Endodermal cell (in vitro differentiated cells): ENCODE measurements at regions not wholly inside any gene's neighbourhood (a gene's known extent, or its start where the extent isn't known, plus 50 kb on each side); places are given as distances from the start of the nearest gene placed in this dataset.

Experiments
- DNase-seq: peaks from one replicate; pipeline ENCODE4 v3.0.0-alpha.2; 2017
- H3K27ac ChIP-seq: 2 replicates; pipeline ENCODE4 v1.5.1; 2013; ENCODE audit warnings: mild to moderate bottlenecking, low read depth, low read length, moderate library complexity
- H3K27me3 ChIP-seq: 2 replicates; pipeline ENCODE4 v1.6.1; 2013; ENCODE audit warnings: mild to moderate bottlenecking, low read length, moderate library complexity; ENCODE audit not compliant: insufficient read depth, control insufficient read depth, poor library complexity, severe bottlenecking
- H3K36me3 ChIP-seq: 2 replicates; pipeline ENCODE4 v1.7.0; 2013; ENCODE audit warnings: mild to moderate bottlenecking, low read length, moderate library complexity; ENCODE audit not compliant: control insufficient read depth, insufficient read depth
- H3K4me1 ChIP-seq: one replicate; pipeline ENCODE4 v1.7.0; 2013; ENCODE audit warnings: low read length; ENCODE audit not compliant: control insufficient read depth, insufficient read depth
- H3K4me3 ChIP-seq: 2 replicates; pipeline ENCODE4 v1.5.1; 2013; ENCODE audit warnings: mild to moderate bottlenecking, low read length, moderate library complexity
- H3K9ac ChIP-seq: 2 replicates; pipeline ENCODE4 v1.6.1; 2013; ENCODE audit warnings: mild to moderate bottlenecking, low read length, moderate library complexity; ENCODE audit not compliant: poor library complexity, severe bottlenecking; ENCODE audit errors: extremely low read depth
- H3K9me3 ChIP-seq: 2 replicates; pipeline ENCODE4 v1.6.1; 2013; ENCODE audit warnings: mild to moderate bottlenecking, low read length, moderate library complexity; ENCODE audit not compliant: control insufficient read depth
- H3K27ac Mint-ChIP-seq: 2 replicates; pipeline ENCODE4 v1.8.0; 2020; ENCODE audit warnings: mixed read lengths
- H3K27me3 Mint-ChIP-seq: 2 replicates; pipeline ENCODE4 v1.8.0; 2021; ENCODE audit warnings: mild to moderate bottlenecking, mixed read lengths; ENCODE audit not compliant: insufficient read depth
- H3K36me3 Mint-ChIP-seq: 2 replicates; pipeline ENCODE4 v1.8.0; 2020; ENCODE audit warnings: low read depth, mixed read lengths
- H3K4me1 Mint-ChIP-seq: 2 replicates; pipeline ENCODE4 v1.8.0; 2020; ENCODE audit warnings: mixed read lengths
- H3K4me3 Mint-ChIP-seq: 2 replicates; pipeline ENCODE4 v1.8.0; 2020; ENCODE audit warnings: mild to moderate bottlenecking, moderate library complexity, mixed read lengths
- H3K9me3 Mint-ChIP-seq: 2 replicates; pipeline ENCODE4 v1.8.0; 2020; ENCODE audit warnings: mild to moderate bottlenecking, mixed read lengths
- CTCF ChIP-seq: fragments of 200-600 bp; sonication (generic); conservative IDR thresholded peaks from 2 replicates; pipeline ENCODE4 v1.5.0; 2021; ENCODE audit warnings: antibody characterized with exemption, mild to moderate bottlenecking
- WGBS, 2 experiments: methylation state at CpG; one replicate each; pipeline versions ENCODE4 v1.1.5 to v1.1.7; 2013; ENCODE audit warnings: missing lambda C conversion rate in 2 of 2, mixed read lengths in 1 of 2; ENCODE audit not compliant: insufficient coverage in 1 of 2, insufficient read length in 1 of 2; 5-methylcytosine and 5-hydroxymethylcytosine counted together

GRCh38 chr3:124636863-124637296 lies 93.4 kb upstream of the UMPS start:
- Histone ChIP-seq H3K27ac (no peak overlapping the region), H3K27me3 (no peaks in the 10 kb centered on the region)
- no peaks in the 10 kb centered on the region for H3K36me3 Mint-ChIP-seq

GRCh38 chr3:124639406-124640237 lies 90.6 kb upstream of the UMPS start:
- TF ChIP-seq CTCF: no peak
- Mint-ChIP-seq H3K27me3 (no peaks in the 10 kb centered on the region), H3K27ac (no peak overlapping the region), H3K9me3 (no peaks in the 10 kb centered on the region), H3K36me3 (no peaks in the 10 kb centered on the region), H3K4me3 (no peak overlapping the region), H3K4me1 (peaks cover 29% of the 10 kb centered on the region)
- H3K4me1 ChIP-seq: no peaks in the 10 kb centered on the region
- H3K27me3 ChIP-seq: no peaks in the 10 kb centered on the region
- no peaks in the 10 kb centered on the region for H3K9me3 ChIP-seq
- H3K36me3 ChIP-seq: no peaks in the 10 kb centered on the region
- DNase-seq: no peak
- no peak overlapping the region for H3K9ac ChIP-seq
- WGBS, 2 experiments: 78 to 93% methylated on average over 2 to 6 of the region's 6 CpGs
- no peak overlapping the region for H3K27ac ChIP-seq
- H3K4me3 ChIP-seq: no peak overlapping the region

More at GRCh38 chr3:124636863-124637296, 93.4 kb upstream of the UMPS start:
- H3K36me3 ChIP-seq: no peaks in the 10 kb centered on the region
- H3K4me1 Mint-ChIP-seq: peaks cover 32% of the 10 kb centered on the region
- H3K27me3 Mint-ChIP-seq: no peaks in the 10 kb centered on the region
- no peak overlapping the region for H3K27ac Mint-ChIP-seq
- H3K4me3 Mint-ChIP-seq: no peak overlapping the region
- H3K4me3 ChIP-seq: no peak overlapping the region
- H3K9me3 Mint-ChIP-seq: no peaks in the 10 kb centered on the region
- no peak overlapping the region for H3K9ac ChIP-seq
- H3K4me1 ChIP-seq: no peaks in the 10 kb centered on the region
- TF ChIP-seq CTCF: no peak
- 85 to 89% methylated on average over 4 of the region's 4 CpGs for WGBS, 2 experiments
- no peaks in the 10 kb centered on the region for H3K9me3 ChIP-seq
- DNase-seq: no peak

- Histone ChIP-seq H3K27ac (no peak overlapping the region), H3K36me3 (no peaks in the 10 kb centered on the region), H3K9me3 (no peaks in the 10 kb centered on the region), H3K4me3 (no peak overlapping the region), H3K9ac (no peak overlapping the region), H3K4me1 (no peaks in the 10 kb centered on the region), H3K27me3 (no peaks in the 10 kb centered on the region)
- WGBS, 2 experiments: 87 to 95% methylated on average over 8 to 9 of the region's 9 CpGs
- TF ChIP-seq CTCF: no peak
- no peaks in the 10 kb centered on the region for H3K36me3 Mint-ChIP-seq
- H3K27me3 Mint-ChIP-seq: no peaks in the 10 kb centered on the region
- no peak for DNase-seq
- no peak overlapping the region for H3K27ac Mint-ChIP-seq
- H3K9me3 Mint-ChIP-seq: no peaks in the 10 kb centered on the region
- no peak overlapping the region for H3K4me3 Mint-ChIP-seq
- H3K4me1 Mint-ChIP-seq: peaks cover 18% of the 10 kb centered on the region
Observed at GRCh38 chr3:124640635-124641306, 89.5 kb upstream of the UMPS start.
